Large intestine (tissue), 3 donors: ENCODE measurements at regions not wholly inside any gene's neighbourhood (a gene's known extent, or its start where the extent isn't known, plus 50 kb on each side); places are given as distances from the start of the nearest gene placed in this dataset.

Source experiments
- DNase-seq, 2 donors: peaks; one replicate each; pipeline versions ENCODE4 v3.0.0 to v3.0.0-alpha.2; 2013
- H3K27ac ChIP-seq: one replicate; pipeline ENCODE4 v1.5.1; 2013; ENCODE audit warnings: low read length
- H3K27me3 ChIP-seq: 2 replicates; pipeline ENCODE4 v1.6.1; 2013; ENCODE audit warnings: low read length; ENCODE audit not compliant: control insufficient read depth, insufficient read depth
- H3K36me3 ChIP-seq: 2 replicates; pipeline ENCODE4 v1.6.1; 2013; ENCODE audit warnings: low read length; ENCODE audit not compliant: control insufficient read depth, insufficient read depth
- H3K4me1 ChIP-seq: one replicate; pipeline ENCODE4 v1.6.1; 2013; ENCODE audit warnings: low read length; ENCODE audit not compliant: control insufficient read depth, insufficient read depth
- H3K4me3 ChIP-seq: one replicate; pipeline ENCODE4 v1.5.1; 2013; ENCODE audit warnings: low read length
- H3K9me3 ChIP-seq: one replicate; pipeline ENCODE4 v1.6.1; 2013; ENCODE audit warnings: mild to moderate bottlenecking, low read depth, low read length, moderate library complexity; ENCODE audit not compliant: control insufficient read depth
- WGBS: methylation state at CpG from one replicate; pipeline ENCODE4 v1.1.5; 2013; ENCODE audit warnings: low lambda C conversion rate; ENCODE audit not compliant: insufficient coverage; 5-methylcytosine and 5-hydroxymethylcytosine counted together

DNA sequence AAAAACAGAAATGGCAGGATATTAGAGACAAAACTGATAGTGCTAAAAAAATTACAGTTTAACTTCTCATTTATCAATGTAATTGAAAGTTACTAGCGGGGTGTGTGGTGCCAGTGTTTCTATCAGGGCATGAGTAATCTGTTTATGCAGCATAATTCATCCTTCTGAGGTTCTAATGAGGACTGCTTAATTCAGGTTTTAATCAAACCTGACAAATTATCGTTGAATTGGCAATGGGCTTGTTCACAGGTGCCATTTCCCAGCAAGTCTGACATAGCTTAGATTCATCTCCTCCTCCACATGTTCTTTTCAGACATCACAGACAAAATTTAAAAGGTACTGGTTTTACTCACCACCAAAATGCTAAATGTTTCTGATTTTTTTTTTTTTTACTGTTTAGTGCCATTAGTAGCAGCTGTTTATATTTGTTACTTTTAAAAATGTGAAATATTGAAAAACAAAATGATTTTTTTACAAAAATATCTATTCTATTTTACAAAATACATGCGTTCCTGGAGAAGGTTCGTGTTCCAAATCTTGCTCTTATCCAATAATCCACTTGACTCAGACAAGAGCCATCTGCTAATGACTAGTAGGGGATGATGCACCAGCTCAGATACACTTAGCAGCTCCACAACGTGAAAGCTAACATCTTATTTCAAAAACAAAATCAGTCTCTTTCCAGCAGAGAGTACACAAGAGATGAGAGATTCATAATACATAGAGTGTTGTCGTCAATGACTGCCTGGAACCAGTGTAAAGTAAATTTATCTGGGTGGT lies 447.7 kb upstream of the DPPA4 start:
- Histone ChIP-seq H3K4me3 (no peak overlapping the region), H3K27ac (no peak overlapping the region), H3K9me3 (no peaks in the 10 kb centered on the region), H3K4me1 (no peaks in the 10 kb centered on the region), H3K27me3 (no peaks in the 10 kb centered on the region), H3K36me3 (no peaks in the 10 kb centered on the region)
- DNase-seq = no peak
- 87% methylated on average over 3 of the region's 6 CpGs for WGBS

DNA sequence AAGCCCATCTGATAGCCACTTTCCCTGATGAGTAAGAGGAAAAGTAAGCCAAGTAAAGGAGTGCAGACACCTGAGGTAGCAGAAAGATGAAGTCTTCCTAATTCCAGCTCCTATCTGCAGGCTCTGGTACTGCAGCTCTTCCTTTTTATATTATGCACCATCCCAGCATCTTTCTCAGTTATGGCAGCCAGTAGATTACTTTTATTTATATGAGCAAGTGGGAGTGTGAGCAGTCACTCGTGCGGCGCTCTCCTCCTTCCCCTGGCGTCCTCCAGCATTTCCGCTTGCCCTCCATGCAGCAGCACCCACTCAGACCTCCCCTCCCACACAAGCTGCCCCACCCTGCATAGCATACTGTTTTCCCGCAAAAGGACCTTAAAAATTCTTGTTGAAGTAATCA lies 465.9 kb upstream of the DPPA4 start:
- H3K4me3 ChIP-seq = no peak overlapping the region
- DNase-seq = no peak
- H3K4me1 ChIP-seq = no peaks in the 10 kb centered on the region
- H3K27me3 ChIP-seq = no peaks in the 10 kb centered on the region
- H3K27ac ChIP-seq = no peak overlapping the region
- no peaks in the 10 kb centered on the region for H3K36me3 ChIP-seq
- no CpG with 5 or more reads among the region's 6 CpGs for WGBS
- H3K9me3 ChIP-seq = no peaks in the 10 kb centered on the region

DNA sequence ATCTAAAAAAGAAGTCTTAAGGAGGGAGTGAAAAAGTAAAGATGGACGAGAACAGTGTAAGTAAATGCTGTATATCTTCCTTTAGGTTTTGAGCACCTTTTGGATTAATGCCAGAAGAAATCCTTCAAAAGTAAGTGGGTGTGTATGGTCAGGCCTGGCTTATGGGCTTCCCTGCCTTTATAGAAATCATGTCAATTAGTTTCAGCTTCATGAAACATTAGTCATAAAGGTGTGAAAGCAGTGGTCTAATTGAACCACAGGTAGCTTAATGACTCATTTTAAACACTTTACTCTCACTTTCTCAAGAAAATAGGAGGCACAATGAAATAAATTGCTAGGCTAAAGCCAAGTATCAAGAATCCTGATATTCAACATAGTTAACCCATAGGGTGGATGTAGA lies 467.4 kb upstream of the DPPA4 start:
- WGBS = no CpG with 5 or more reads among the region's 1 CpG
- Histone ChIP-seq H3K27me3 (no peaks in the 10 kb centered on the region), H3K27ac (no peak overlapping the region), H3K4me1 (no peaks in the 10 kb centered on the region), H3K36me3 (no peaks in the 10 kb centered on the region), H3K9me3 (no peaks in the 10 kb centered on the region), H3K4me3 (no peak overlapping the region)
- DNase-seq = no peak

DNA sequence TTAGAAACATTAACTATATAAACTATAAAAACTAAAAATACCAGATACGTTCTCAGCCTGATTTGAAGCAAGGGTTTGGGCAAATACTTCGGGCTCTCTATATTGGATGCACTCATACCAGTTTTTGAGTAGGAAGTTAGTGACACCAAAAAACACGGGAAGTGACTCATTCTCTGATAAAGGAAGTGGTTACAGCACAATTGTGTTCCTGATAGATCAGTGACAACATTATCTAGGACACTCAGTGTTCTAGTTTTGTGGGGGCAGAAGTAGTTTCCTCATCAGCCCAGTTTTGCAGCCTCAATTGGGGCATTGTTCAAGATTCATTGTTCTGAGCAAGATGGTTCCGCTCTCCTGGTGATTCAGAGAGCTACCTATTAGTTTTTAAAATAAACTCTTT lies 469.6 kb upstream of the DPPA4 start:
- Histone ChIP-seq H3K4me1 (no peaks in the 10 kb centered on the region), H3K36me3 (no peaks in the 10 kb centered on the region), H3K9me3 (no peaks in the 10 kb centered on the region), H3K4me3 (no peak overlapping the region), H3K27me3 (no peaks in the 10 kb centered on the region), H3K27ac (no peak overlapping the region)
- DNase-seq = peak in 1 of 2 donors; percentile 8
- WGBS = no CpG with 5 or more reads among the region's 4 CpGs

- Histone ChIP-seq H3K27me3 (no peaks in the 10 kb centered on the region), H3K4me3 (no peak overlapping the region), H3K27ac (no peak overlapping the region), H3K36me3 (no peaks in the 10 kb centered on the region), H3K4me1 (no peaks in the 10 kb centered on the region), H3K9me3 (no peaks in the 10 kb centered on the region)
- DNase-seq = no peak
- 90% methylated on average over 2 of the region's 3 CpGs for WGBS
Measured at GRCh38 chr3:109809513-109809912, 472.2 kb upstream of the DPPA4 start.

- WGBS = 100% methylated on average over 1 of the region's 3 CpGs
- DNase-seq = no peak
- Histone ChIP-seq H3K27ac (no peak overlapping the region), H3K9me3 (no peaks in the 10 kb centered on the region), H3K27me3 (no peaks in the 10 kb centered on the region), H3K36me3 (no peaks in the 10 kb centered on the region), H3K4me1 (no peaks in the 10 kb centered on the region), H3K4me3 (no peak overlapping the region)
Measured at GRCh38 chr3:109818081-109818480, 480.7 kb upstream of the DPPA4 start.

DNA sequence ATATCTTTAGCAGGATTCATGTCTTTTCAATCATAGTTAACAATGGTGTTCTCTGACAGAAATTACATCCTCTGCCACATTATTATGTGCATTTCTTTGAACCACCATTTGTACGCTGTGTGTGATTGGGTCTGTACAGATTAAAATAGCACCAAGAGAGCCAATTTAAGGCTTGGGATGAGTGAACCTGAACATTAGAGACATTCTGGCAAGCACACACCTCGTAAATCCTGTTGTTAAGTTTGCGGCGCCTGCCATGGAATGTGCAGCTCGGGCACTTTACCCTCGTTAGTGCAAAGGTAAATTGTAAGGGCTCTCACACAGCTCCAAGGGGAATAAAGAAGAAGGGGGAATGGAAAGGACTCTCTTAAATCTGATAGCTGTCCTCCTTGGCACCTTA lies 482.4 kb upstream of the DPPA4 start:
- H3K27me3 ChIP-seq = no peaks in the 10 kb centered on the region
- no peak overlapping the region for H3K4me3 ChIP-seq
- no CpG with 5 or more reads among the region's 6 CpGs for WGBS
- H3K4me1 ChIP-seq = no peaks in the 10 kb centered on the region
- no peak for DNase-seq
- H3K27ac ChIP-seq = no peak overlapping the region
- no peaks in the 10 kb centered on the region for H3K9me3 ChIP-seq
- no peaks in the 10 kb centered on the region for H3K36me3 ChIP-seq

DNA sequence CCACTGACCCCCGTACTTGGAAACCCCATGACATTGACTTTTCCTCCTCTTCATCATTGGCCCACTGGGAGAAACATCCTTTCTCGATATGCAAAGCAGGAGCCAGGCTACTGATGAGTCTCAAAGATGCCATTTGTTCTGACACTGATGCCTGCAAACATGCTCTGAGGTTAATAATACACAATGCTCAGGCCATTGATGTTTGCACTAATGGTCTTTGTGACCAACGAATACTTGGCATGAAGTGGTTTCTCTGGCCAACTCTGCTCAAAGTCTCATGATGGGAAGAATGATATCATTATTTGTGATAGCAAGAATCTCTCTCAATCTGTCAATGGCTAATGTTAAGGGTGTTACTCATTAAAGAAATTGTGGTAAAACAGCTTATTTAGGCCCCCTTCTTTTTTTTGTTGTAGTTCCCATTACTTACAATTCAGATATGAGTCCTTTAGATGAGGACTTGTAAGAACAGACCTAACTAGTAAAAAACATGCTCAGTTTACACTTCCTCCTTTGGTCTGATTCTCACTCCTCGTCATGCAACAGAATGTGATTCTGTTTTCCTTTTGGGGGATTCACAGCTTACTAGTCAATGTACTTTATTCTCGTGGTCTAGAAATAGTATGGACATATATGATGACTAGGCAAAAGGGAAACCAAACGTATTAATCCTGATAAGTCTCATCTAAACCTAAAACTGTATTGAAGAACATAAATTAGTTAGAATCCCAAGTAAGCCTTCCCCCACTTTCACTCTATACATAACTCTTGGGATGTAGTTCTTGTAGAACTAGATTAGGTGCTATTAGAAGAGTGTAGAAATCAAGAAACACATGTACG lies 488.8 kb upstream of the DPPA4 start:
- Histone ChIP-seq H3K4me3 (no peak overlapping the region), H3K4me1 (no peaks in the 10 kb centered on the region), H3K9me3 (no peaks in the 10 kb centered on the region), H3K27me3 (no peaks in the 10 kb centered on the region), H3K27ac (no peak overlapping the region), H3K36me3 (no peaks in the 10 kb centered on the region)
- WGBS = 79% methylated on average over 4 of the region's 7 CpGs
- no peak for DNase-seq

- 60% methylated on average over 2 of the region's 9 CpGs for WGBS
- no peak for DNase-seq
- no peak overlapping the region for H3K27ac ChIP-seq
- no peaks in the 10 kb centered on the region for H3K9me3 ChIP-seq
- H3K27me3 ChIP-seq = no peaks in the 10 kb centered on the region
- no peak overlapping the region for H3K4me3 ChIP-seq
- H3K36me3 ChIP-seq = no peaks in the 10 kb centered on the region
- no peaks in the 10 kb centered on the region for H3K4me1 ChIP-seq
Measured at GRCh38 chr3:109831403-109831802, 494.1 kb upstream of the DPPA4 start.

- DNase-seq = no peak
- H3K36me3 ChIP-seq = no peaks in the 10 kb centered on the region
- no peak overlapping the region for H3K27ac ChIP-seq
- H3K4me1 ChIP-seq = no peaks in the 10 kb centered on the region
- H3K9me3 ChIP-seq = no peaks in the 10 kb centered on the region
- WGBS = no CpG with 5 or more reads among the region's 1 CpG
- H3K4me3 ChIP-seq = no peak overlapping the region
- no peaks in the 10 kb centered on the region for H3K27me3 ChIP-seq
Measured at GRCh38 chr3:109835958-109836357, 498.6 kb upstream of the DPPA4 start.
